ENCODE measurements at regions not wholly inside any gene's neighbourhood (a gene's known extent, or its start where the extent isn't known, plus 50 kb on each side); places are given as distances from the start of the nearest gene placed in this dataset.

DNA sequence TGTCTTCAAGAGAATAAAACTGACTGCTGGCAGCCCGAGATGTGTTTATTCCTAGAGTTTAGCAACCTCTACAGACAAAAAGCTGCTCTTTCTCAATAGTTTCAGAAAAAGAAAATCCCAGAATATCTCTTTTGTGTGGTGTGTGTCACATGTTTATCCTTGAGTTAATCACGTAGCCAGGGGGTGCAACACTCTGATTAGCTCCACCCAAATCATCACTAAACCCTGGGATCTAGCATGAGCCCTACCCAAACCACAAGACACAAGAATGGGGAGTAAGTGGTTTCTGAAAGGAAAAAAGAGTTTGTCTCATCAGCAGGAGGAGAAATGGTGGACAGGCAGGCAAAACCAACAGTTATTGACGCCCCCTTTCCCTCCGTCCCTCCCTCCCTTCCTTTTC is 78.5 kb upstream of the AGBL1 start:
- DNase-seq (ENCODE audit: low read depth in 1 of 2, low spot score in 1 of 2) = no peak
- TF ChIP-seq, protein P1, sequence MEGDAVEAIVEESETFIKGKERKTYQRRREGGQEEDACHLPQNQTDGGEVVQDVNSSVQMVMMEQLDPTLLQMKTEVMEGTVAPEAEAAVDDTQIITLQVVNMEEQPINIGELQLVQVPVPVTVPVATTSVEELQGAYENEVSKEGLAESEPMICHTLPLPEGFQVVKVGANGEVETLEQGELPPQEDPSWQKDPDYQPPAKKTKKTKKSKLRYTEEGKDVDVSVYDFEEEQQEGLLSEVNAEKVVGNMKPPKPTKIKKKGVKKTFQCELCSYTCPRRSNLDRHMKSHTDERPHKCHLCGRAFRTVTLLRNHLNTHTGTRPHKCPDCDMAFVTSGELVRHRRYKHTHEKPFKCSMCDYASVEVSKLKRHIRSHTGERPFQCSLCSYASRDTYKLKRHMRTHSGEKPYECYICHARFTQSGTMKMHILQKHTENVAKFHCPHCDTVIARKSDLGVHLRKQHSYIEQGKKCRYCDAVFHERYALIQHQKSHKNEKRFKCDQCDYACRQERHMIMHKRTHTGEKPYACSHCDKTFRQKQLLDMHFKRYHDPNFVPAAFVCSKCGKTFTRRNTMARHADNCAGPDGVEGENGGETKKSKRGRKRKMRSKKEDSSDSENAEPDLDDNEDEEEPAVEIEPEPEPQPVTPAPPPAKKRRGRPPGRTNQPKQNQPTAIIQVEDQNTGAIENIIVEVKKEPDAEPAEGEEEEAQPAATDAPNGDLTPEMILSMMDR (IDR thresholded peaks at IDR 0.05; ENCODE audit: low read depth, low read length) = no peak

DNA sequence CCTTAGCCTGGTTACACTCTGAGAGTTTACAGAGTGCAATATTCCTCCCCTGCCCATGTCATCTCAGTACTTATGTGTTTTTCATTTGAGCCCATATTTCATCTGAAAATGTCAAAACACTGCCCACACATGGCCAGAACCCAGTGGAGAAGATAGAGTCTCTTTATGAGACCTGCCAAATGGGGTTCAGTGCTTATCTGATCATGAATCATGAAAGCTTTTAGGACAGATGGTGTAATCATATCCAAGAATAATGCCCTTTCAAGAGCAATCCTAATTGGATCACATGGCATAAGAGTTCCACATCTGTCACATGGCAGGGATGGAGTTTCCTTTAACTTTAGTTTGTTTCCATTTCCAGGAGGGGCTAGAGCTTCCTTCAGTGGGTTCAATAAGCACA is 77.2 kb upstream of the AGBL1 start:
- no peak for DNase-seq (ENCODE audit: low read depth in 1 of 2, low spot score in 1 of 2)
- H3K4me3 ChIP-seq = no peak overlapping the region

More for the DNA sequence above, 78.5 kb upstream of the AGBL1 start:
- no peaks in the 10 kb centered on the region for H3K27me3 ChIP-seq
- H3K36me3 ChIP-seq = no peaks in the 10 kb centered on the region
- no peaks in the 10 kb centered on the region for H3K9me3 ChIP-seq (ENCODE audit: low read depth)
- no peak overlapping the region for H3K4me3 ChIP-seq
- no peaks in the 10 kb centered on the region for H3K4me1 ChIP-seq (ENCODE audit: low read depth)
- no peak overlapping the region for H3K27ac ChIP-seq

DNA sequence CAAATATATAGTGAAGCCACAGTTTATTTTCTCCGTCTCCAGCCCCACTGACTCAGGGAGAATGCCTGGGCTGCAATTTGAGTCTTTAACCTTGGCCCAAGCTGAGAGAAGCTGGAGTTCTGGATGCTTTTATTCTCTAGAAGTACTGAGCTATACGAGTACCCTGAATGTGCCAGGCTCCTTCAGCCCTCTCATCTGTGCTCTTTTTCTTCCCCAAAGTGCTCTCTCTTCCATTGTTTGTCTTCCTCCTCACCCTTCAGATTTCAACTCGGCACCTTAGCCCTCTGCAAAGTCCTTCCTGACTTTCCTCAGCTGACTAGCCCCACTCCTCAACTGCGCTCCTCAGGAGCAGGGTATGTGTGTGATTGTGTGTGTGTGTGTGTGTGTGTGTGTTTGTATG is 75.6 kb upstream of the AGBL1 start:
- Histone ChIP-seq H3K27me3 (no peaks in the 10 kb centered on the region), H3K4me3 (no peak overlapping the region), H3K36me3 (no peaks in the 10 kb centered on the region), H3K27ac (no peak overlapping the region), H3K9me3 (ENCODE audit: low read depth) (no peaks in the 10 kb centered on the region), H3K4me1 (ENCODE audit: low read depth) (no peaks in the 10 kb centered on the region)
- DNase-seq (ENCODE audit: low read depth in 1 of 2, low spot score in 1 of 2) = no peak
- TF ChIP-seq, protein P1 (IDR thresholded peaks at IDR 0.05; ENCODE audit: low read depth, low read length) = no peak

More for the DNA sequence above, 77.2 kb upstream of the AGBL1 start:
- H3K9me3 ChIP-seq (ENCODE audit: low read depth) = no peaks in the 10 kb centered on the region
- TF ChIP-seq, protein P1 (IDR thresholded peaks at IDR 0.05; ENCODE audit: low read depth, low read length) = no peak
- H3K36me3 ChIP-seq = no peaks in the 10 kb centered on the region
- no peak overlapping the region for H3K27ac ChIP-seq
- no peaks in the 10 kb centered on the region for H3K4me1 ChIP-seq (ENCODE audit: low read depth)
- no peaks in the 10 kb centered on the region for H3K27me3 ChIP-seq

DNA sequence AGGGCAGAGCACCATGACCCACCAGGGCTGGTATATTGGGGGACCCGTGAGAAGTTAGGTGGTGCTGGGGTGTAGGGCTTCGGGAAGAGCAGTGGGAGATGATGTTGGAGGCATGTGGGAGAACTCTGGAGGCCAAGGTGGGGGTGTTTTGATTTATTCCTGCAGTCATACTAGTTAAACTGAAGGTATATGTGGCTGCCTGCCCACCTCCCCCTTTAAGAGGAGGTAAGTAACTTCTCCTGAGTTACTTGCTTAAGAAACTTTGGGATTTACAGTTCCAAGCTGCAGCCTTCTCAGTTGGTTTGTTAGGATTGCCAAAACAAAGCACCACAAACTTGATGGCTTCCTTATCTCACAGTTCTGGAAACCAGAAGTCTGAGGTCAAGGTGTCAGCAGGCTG is 73.1 kb upstream of the AGBL1 start:
- Histone ChIP-seq H3K9me3 (ENCODE audit: low read depth) (no peaks in the 10 kb centered on the region), H3K27ac (no peak overlapping the region), H3K27me3 (no peaks in the 10 kb centered on the region), H3K4me1 (ENCODE audit: low read depth) (no peaks in the 10 kb centered on the region), H3K4me3 (no peak overlapping the region), H3K36me3 (no peaks in the 10 kb centered on the region)
- DNase-seq (ENCODE audit: low read depth in 1 of 2, low spot score in 1 of 2) = no peak
- TF ChIP-seq, protein P1 (IDR thresholded peaks at IDR 0.05; ENCODE audit: low read depth, low read length) = no peak

DNA sequence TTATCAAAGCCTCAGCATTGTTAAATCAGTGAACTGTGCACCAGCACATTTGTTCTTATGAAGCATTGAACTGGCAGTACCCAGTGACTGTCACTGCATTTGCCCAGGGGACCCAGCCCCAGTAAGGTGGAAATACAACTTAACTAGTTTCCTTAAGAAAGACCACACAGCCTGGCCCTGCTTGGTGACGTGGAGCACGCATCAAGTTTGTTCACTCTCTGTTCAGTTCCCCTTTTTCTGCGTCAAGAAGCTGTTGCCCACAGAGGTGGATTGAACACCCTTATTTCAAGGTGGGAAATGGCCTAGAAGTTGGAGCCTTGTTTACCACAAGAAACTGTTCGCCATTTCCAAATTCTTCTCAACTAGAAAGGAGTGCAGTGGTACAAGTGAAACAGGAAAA is 69.9 kb upstream of the AGBL1 start:
- TF ChIP-seq, protein P1 (IDR thresholded peaks at IDR 0.05; ENCODE audit: low read depth, low read length) = no peak
- Histone ChIP-seq H3K4me1 (ENCODE audit: low read depth) (no peaks in the 10 kb centered on the region), H3K4me3 (no peak overlapping the region), H3K27me3 (no peaks in the 10 kb centered on the region), H3K9me3 (ENCODE audit: low read depth) (no peaks in the 10 kb centered on the region), H3K36me3 (no peaks in the 10 kb centered on the region), H3K27ac (no peak overlapping the region)
- DNase-seq (ENCODE audit: low read depth in 1 of 2, low spot score in 1 of 2) = no peak

DNA sequence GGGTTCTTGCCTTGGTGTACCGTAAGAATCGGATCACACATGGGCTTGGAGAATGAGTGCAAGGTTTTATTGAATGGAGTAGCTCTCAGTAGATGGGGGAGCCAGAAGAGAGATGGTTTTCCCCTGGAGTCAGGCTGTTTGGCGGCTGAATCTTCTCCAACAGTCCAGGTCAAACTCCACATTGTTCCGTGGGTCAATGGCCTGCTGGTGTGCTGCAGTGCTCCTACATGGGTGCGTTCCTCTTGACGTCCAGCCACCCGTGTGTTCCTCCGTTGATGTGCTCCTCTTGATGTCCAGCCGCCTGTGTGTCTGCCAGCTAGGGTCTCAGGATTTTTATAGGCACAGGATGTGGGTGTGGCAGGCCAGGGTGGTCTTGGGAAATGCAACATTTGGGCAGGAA is 69.3 kb upstream of the AGBL1 start:
- Histone ChIP-seq H3K27ac (no peak overlapping the region), H3K4me1 (ENCODE audit: low read depth) (no peaks in the 10 kb centered on the region), H3K9me3 (ENCODE audit: low read depth) (no peaks in the 10 kb centered on the region), H3K4me3 (no peak overlapping the region), H3K36me3 (no peaks in the 10 kb centered on the region), H3K27me3 (no peaks in the 10 kb centered on the region)
- TF ChIP-seq, protein P1 (IDR thresholded peaks at IDR 0.05; ENCODE audit: low read depth, low read length) = no peak
- DNase-seq (ENCODE audit: low read depth in 1 of 2, low spot score in 1 of 2) = no peak

Measured in cardiac muscle cell (in vitro differentiated cells and primary cell).